ENCODE measurements at regions not wholly inside any gene's neighbourhood (a gene's known extent, or its start where the extent isn't known, plus 50 kb on each side); places are given as distances from the start of the nearest gene placed in this dataset.

DNA sequence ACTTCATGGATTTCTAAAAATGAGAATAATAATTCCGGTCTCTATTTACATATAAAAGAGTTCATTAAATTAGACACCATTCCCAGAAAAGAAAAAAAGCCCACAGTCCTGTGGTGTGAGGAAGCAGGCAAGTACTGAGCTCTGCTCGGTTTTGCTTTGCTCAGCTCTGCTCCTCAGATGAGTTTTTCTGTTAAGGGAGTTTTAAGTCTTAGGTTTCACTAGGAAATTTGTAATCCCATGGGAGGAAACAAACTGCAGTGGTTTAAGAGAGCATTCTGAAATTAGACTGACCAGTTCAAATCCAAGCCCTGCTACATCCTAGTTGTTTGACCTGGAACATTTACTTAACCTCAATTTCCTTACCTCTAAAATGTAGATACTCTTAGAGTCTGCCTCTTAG, 338.6 kb upstream of the MMADHC start:
- TF ChIP-seq, protein P1, sequence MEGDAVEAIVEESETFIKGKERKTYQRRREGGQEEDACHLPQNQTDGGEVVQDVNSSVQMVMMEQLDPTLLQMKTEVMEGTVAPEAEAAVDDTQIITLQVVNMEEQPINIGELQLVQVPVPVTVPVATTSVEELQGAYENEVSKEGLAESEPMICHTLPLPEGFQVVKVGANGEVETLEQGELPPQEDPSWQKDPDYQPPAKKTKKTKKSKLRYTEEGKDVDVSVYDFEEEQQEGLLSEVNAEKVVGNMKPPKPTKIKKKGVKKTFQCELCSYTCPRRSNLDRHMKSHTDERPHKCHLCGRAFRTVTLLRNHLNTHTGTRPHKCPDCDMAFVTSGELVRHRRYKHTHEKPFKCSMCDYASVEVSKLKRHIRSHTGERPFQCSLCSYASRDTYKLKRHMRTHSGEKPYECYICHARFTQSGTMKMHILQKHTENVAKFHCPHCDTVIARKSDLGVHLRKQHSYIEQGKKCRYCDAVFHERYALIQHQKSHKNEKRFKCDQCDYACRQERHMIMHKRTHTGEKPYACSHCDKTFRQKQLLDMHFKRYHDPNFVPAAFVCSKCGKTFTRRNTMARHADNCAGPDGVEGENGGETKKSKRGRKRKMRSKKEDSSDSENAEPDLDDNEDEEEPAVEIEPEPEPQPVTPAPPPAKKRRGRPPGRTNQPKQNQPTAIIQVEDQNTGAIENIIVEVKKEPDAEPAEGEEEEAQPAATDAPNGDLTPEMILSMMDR (IDR thresholded peaks at IDR 0.05; ENCODE audit: low read depth, low read length): no peak
- TF ChIP-seq EZH2phosphoT487 (IDR thresholded peaks at IDR 0.05; ENCODE audit: low read depth): no peak
